ENCODE measurements at regions not wholly inside any gene's neighbourhood (a gene's known extent, or its start where the extent isn't known, plus 50 kb on each side); places are given as distances from the start of the nearest gene placed in this dataset.
"Not testable (repeated sequence)": the region's sequence is repeated elsewhere in the genome, so short reads cannot be mapped to it uniquely, and the experiment has no call there.

DNA sequence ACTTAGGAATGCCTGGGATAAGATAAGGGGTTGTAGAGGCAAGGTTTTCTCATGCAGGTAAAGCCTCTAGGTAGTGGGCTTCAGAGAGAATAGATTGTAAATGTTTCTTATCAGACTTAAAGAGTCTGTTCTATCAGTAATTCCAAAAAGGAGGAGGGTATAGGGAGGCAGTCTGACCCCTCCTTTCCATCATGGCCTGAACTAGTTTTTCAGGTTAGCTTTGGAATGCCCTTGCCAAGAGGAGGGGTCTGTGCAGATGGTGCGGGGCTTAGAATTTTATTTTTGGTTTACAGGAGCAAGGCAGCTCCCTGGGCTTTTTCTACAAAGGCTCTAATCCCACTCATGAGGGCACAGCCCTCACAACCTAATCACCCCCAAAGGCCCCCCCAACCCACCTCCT is 135.0 kb downstream of the B3GNT2 start:
- no peak for DNase-seq (ENCODE audit: low spot score)

GRCh38 chr2:62329797-62330196 is 133.9 kb downstream of the B3GNT2 start:
- DNase-seq (ENCODE audit: low spot score) = no peak

- no peak for DNase-seq (ENCODE audit: low spot score)
Measured at GRCh38 chr2:62326735-62327134, 130.8 kb downstream of the B3GNT2 start.

GRCh38 chr2:62325398-62325797 is 129.5 kb downstream of the B3GNT2 start:
- DNase-seq (ENCODE audit: low spot score) = no peak

DNA sequence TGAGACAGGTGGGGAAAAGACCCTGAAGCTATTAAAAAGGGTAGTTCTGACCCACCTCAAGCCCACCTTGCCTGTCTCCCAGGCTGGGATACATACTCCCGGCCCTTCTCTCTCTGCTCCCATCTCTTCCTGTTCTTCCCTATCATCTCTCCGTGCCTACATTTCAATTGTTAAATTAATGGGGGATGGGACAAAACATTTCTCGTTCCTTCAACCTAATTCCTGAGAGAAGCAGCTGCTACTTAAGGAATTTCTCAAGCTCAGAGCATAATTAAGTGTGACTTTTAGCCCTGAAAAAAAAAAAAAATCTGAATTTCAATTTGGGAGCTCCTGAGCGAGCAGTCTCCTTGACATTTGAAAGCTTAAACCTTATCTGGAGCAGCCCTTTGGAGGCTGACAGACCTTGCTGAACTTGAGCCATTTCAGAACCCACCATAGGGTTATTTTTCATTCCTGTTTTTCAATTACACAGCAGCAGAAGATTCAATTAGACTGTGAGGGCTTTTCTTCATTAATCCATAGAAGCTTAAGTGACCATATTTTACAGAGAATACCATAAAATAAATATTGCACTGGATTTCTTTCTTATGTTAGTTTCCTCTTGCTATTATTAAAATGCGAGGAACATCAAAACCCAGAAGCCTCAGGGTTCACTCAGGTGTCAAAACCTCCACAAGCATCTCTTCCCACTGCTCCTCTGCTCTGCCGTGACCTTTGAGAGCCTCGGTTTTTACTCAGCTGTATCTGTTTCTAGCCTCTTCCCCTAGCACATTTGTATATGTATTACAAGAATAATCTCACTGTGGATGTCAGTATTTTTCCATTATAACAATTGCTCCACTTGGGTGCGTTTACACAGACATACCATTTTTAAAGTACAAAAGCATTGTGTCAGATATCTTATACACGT is 125.7 kb downstream of the B3GNT2 start:
- no peak for DNase-seq (ENCODE audit: low spot score)

DNA sequence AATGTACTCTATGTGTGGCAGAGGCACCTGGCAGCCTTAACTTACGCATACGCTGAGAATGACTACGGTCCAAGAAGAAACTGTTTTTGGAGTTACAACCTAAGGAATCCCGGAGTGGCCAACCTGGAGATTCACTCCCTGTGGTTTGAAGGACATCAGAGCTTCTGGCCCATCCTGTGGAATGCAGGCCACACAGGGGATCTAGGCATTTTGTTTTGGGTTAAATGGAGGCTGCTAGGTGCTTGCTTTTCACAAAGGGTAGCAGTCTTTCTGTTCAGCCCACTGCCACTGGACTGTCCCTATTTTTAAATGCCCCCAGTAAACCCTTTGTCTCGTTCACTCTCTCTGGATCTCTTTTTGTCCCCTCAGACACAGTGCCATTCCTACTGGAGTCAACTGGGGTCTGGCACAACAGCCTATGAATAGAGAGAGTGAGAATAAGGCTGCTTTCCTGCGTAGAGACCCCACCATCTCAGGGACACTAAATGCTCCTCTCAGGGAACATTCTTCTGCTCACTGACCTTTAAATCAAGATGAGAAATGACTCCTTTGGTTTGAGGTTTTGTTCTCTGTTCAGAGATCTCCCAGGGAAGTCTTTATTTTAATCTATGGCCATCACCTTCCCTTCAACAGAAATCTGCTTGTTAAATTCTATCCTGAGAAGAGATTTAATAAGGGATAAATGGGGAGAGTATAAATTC is 124.9 kb downstream of the B3GNT2 start:
- no peak for DNase-seq (ENCODE audit: low spot score)

DNA sequence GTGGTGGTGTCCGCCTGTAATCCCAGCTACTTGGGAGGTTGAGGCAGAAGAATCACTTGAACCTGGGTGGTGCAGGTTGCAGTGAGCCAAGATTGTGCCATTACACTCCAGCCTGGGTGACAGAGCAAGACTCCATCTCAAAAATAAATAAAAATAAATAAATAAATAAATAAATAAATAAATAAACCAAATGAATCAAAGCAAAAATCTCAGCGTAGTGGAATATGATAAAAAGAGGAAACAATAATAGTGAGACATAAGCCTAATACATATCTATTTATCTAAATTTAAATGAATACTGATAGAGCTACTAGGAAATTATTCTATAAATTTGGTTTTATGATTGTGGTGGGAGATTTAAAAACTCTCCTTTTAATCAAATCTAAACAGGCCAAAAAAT is 124.2 kb downstream of the B3GNT2 start:
- DNase-seq (ENCODE audit: low spot score) = not testable (repeated sequence)

GRCh38 chr2:62319070-62319469 is 123.2 kb downstream of the B3GNT2 start:
- DNase-seq (ENCODE audit: low spot score) = no peak

GRCh38 chr2:62315476-62315875 is 119.6 kb downstream of the B3GNT2 start:
- DNase-seq (ENCODE audit: low spot score) = no peak

DNA sequence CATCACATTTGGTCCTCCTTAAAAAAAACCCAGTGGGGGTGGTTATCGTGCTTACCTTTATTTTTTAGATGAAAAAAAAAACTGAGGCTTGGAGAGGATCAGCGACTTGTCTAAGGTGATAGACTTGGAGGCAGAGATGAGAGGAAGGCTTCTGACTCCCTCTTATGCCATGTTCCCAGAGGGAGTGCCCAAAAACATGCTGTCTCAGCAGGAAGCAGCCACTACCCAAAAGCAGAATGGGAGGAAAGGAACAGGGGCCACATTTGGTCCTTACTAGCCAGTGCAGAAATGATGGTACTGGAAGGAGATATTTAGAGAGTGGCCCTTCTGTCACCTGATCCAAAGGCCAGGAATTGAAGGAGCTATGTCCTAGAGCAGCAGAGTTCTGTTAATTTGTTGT is 118.4 kb downstream of the B3GNT2 start:
- DNase-seq (ENCODE audit: low spot score) = no peak

GRCh38 chr2:62313449-62314227 is 117.7 kb downstream of the B3GNT2 start:
- no peak for DNase-seq (ENCODE audit: low spot score)

DNA sequence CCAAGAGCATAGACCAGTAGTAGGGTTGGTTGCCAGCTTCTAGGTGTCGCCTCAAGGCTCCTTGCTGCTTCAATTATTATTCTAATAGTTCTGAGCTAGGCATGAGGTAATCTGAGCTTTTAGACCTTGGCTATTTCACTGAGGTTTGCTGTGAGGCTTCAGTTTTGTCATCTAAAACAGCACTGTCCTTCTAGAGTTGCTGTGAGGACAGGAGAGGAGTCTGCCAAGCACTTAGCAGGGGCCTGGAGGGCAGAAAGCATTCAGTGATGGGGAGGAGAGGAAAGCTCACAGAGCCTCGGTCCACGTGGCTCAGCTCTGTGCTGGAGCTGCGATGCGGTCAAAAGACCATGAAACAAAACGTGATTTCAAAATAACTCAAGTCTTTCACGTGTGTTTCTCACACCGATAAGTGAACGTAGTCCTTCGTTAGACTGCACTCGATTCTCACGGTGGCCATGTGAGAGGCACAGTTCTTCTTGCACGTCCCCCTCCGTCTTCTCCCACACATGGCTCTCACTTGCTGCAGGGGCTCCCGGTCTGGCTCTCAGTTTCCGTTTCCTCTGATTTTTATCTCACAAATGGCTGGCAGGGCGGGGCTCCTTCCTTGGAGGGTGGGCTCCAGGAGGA is 113.7 kb downstream of the B3GNT2 start:
- DNase-seq (ENCODE audit: low spot score) = no peak

- no peak for DNase-seq (ENCODE audit: low spot score)
Measured at GRCh38 chr2:62309081-62309464, 113.2 kb downstream of the B3GNT2 start.

DNA sequence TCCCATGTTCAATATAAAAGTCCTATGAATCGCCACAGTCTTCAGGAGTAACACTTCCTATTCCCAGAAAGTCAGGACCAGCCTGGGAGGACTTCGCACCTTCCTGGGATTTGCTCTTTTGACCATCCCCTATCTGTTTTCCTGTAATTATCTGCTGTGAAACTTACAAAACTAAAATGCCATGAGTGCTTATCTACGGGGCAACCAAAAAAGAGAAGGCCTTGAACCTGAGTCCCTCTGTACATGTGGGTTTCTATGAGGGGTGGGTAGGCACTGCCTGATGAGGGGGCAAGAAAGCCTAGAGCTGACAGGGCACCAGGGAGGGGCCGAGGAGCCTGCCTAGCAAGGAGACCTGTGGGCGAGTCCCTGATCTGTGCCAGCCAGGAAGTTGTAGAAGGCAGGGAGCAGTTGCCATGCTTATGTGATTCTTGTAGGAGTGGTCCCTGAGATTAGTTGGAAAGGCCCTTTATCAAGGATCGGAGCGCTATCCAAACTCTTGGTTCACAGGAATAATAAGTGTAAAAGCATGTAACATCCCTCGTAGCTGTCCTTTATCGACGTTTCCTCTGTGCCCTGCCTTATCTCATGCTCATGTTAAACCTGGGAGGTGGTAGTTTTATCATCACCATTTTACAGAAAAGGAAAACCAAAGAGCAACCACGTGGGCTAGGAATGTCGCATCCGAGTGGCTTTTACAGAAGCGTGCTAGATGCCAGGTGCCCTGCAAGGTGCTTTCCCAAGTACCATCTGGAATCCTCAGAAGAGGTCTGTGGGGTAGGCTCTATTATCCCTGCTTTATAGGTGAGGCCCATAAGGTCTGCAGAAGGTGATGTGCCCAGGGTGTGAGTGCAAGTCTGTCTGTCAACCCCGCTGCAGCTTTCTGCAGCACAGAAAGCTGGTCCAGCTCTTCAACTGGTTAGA is 111.8 kb downstream of the B3GNT2 start:
- no peak for DNase-seq (ENCODE audit: low spot score)

DNA sequence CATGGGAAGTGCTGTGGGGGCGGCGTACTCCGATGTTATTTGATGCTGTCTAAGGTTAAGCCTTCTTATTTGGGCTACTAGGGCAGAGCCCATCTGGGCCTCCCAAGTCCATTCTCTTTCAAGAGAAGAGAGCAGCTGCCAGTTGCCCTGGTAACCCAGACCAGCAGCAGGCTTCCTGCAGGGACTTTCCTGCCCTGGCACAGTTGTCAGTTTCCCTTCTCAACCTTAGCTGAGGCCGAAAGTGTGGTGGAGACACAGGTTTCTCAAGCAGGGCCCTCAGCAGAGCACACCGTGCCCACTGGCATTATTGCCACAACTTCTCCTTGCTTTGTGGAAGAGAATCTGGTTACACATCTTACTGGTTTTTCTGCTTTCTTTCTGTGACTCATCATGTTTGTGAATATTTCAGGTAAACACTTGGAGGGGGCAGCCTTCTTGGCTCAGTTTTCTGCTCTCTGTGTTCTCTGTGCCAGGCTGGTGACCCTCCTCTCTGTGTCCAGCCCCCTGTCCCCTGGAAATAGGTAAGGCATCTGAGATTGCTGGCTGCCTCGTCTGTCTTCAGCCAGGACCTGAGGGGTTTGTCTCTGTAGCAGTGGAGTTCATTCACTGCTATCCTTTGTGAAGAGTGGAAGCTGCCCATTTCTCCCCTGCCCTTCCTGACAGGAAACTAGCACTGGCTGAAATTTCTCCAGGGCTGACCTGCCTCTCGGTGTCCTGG is 111.0 kb downstream of the B3GNT2 start:
- DNase-seq (ENCODE audit: low spot score) = no peak

- DNase-seq (ENCODE audit: low spot score) = no peak
Measured at GRCh38 chr2:62305421-62306176, 109.7 kb downstream of the B3GNT2 start.

- DNase-seq (ENCODE audit: low spot score) = peak; percentile 27
Measured at GRCh38 chr2:62304429-62305417, 108.8 kb downstream of the B3GNT2 start.

- DNase-seq (ENCODE audit: low spot score) = no peak
Measured at GRCh38 chr2:62303788-62304187, 107.9 kb downstream of the B3GNT2 start.
